Hematopoietic multipotent progenitor cell (in vitro differentiated cells): ENCODE measurements at regions not wholly inside any gene's neighbourhood (a gene's known extent, or its start where the extent isn't known, plus 50 kb on each side); places are given as distances from the start of the nearest gene placed in this dataset.
"Not testable (repeated sequence)": the region's sequence is repeated elsewhere in the genome, so short reads cannot be mapped to it uniquely, and the experiment has no call there.

ENCODE experiments used
- DNase-seq, 3 donors: peaks; one replicate each; pipeline ENCODE4 v3.0.0-alpha.2; 2011 to 2015; ENCODE audit warnings: low read depth in 2 of 3, low spot score in 2 of 3

- no peak for DNase-seq
Measured at GRCh38 chr11:59008947-59009346, 69.7 kb downstream of the GLYATL1 start.

GRCh38 chr11:59009661-59010060, 70.4 kb downstream of the GLYATL1 start:
- peak in 2 of 3 donors; percentile 72 to 87 for DNase-seq

DNA sequence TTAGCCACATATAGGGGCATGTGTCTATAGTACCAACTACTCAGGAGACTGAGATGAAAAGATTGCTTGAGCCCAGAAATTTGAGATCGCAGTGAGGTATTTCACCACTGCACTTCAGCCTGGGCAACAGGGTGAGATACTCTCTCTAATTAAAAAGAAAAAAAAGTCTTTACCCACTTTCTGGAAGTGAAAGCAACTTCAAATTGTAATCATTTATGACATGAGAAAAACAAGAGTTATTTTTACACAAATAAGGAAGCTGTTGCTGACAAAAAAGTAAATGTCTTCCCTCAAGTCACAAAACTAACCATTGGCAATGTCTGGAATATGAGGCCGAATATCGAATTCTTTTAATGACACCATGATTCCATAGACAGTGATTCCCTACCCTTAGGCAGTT, 71.4 kb downstream of the GLYATL1 start:
- DNase-seq, result peak in 1 of 3 donors; percentile 42

DNA sequence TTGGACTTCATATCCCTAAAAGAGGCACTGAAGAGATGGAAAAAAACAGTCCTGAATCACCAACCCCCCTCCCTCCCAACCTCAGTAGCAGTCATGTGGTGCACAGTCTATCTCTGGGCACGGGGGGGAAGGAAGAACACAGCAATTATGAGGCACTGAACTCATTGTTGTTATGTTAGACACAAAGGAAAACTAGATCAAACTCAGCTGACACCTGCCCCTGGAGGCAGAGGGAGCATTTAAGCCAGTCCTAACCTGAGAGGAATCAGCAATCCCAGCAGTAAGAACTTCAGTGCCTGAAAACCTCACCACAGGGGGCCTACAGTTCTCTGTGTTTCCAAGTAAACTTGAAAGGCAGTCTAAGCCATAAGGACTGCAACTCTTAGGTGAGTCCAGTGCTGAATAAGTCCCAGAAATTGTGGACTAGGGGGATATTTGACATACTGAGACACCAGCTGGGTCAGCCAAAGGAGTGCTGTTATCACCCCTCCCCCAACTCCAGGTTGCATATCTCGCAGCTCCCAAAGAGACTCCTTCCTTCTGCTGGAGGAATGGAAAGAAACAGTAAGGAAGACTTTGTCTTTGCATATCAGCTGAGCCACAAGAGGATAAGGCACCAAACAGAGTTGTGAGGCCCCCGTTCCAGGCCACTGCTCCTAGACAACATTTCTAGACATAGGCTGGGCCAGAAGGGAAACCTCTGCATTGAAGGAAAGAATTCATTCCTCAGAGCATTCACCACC, 72.5 kb downstream of the GLYATL1 start:
- peak in 1 of 3 donors; percentile 23 for DNase-seq

- DNase-seq, result no peak
Measured at GRCh38 chr11:59012398-59013265, 73.3 kb downstream of the GLYATL1 start.

- DNase-seq, result no peak
Measured at GRCh38 chr11:59025097-59025496, 61.0 kb upstream of the GLYATL1B start.

DNA sequence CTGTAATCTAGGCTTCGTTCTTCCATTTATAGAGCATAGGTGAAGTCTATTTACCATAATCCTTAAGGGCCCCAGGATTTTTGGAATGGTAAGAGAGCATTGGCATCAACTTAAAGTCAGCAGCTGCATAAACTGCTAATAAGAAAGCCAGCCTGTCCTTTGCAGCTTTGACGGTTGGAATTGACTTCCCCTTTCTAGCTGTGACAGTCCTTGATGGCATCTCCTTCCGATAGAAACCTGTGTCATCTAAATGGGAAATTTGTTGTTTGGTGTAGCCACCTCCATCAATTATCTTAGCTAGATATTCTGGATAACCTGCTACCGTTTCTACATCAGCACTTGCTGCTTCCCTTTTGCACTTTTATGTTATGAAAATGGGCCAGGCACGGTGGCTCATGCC, 58.0 kb upstream of the GLYATL1B start:
- no peak for DNase-seq

DNA sequence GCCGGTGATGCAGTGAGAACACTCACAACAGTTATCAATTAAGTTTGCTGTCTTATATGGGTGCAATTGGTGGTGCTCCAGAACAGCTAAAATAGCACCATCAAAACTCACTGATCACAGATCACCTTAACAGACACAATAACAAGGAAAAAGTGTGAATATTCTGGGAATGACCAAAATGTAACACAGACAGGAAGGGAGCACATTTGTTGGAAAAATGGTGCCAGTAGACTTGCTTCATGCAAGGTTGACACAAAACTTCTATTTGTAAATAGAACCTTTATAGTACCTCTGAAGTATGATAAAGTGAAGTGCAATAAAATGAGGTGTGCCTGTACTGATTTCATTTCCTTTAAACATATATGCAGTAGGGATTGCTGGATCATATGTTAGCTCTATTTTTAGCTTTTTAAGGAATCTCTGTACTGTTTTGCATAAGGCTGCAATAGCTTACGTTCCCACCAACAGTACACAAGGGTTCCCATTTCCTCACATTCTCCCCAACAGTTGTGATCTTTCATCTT, 56.7 kb upstream of the GLYATL1B start:
- no peak for DNase-seq

- DNase-seq, result no peak
Measured at GRCh38 chr11:59030037-59030436, 56.1 kb upstream of the GLYATL1B start.

- DNase-seq, result not testable (repeated sequence)
Measured at GRCh38 chr11:59031746-59032145, 54.4 kb upstream of the GLYATL1B start.
